H1 (cell line): ENCODE measurements at regions not wholly inside any gene's neighbourhood (a gene's known extent, or its start where the extent isn't known, plus 50 kb on each side); places are given as distances from the start of the nearest gene placed in this dataset.

Source experiments
- CREB1 ChIP-seq: IDR thresholded peaks from 2 replicates; pipeline ENCODE4 v1.6.1; 2012; ENCODE audit warnings: inconsistent platforms
- EP300 ChIP-seq, 2 experiments: IDR thresholded peaks; 1 replicate in 1 of 2; 2 replicates in 1 of 2; pipeline ENCODE4 v1.6.1; 2011 to 2012; ENCODE audit warnings: low read depth in 2 of 2, low read length in 2 of 2, mild to moderate bottlenecking in 2 of 2, borderline replicate concordance in 1 of 2, inconsistent platforms in 1 of 2, moderate library complexity in 1 of 2
- EZH2 ChIP-seq: fragments of 200-600 bp; sonication (generic); IDR thresholded peaks from 2 replicates; pipeline ENCODE4 v1.7.1; 2012; ENCODE audit warnings: low read depth, mild to moderate bottlenecking, moderate library complexity, low read length, inconsistent platforms; ENCODE audit not compliant: severe bottlenecking
- POLR2A ChIP-seq, 2 experiments: IDR thresholded peaks; 1 replicate in 1 of 2; 2 replicates in 1 of 2; pipeline ENCODE4 v1.6.1; 2011; ENCODE audit warnings: low read depth in 2 of 2, low read length in 2 of 2, mild to moderate bottlenecking in 2 of 2; ENCODE audit errors: control extremely low read depth in 1 of 2
- POLR2AphosphoS5 ChIP-seq: IDR thresholded peaks from 2 replicates; pipeline ENCODE4 v1.6.1; 2011; ENCODE audit warnings: low read depth, low read length
- RAD21 ChIP-seq, 2 experiments: IDR thresholded peaks in 1 of 2; conservative IDR thresholded peaks in 1 of 2; 2 replicates each; pipeline ENCODE4 v1.6.1; 2011; ENCODE audit warnings: low read depth in 2 of 2, low read length in 2 of 2, improper control_type of control experiment in 1 of 2, inconsistent platforms in 1 of 2, mild to moderate bottlenecking in 1 of 2, moderate library complexity in 1 of 2
- SIN3A ChIP-seq, 2 experiments: IDR thresholded peaks in 1 of 2; conservative IDR thresholded peaks in 1 of 2; 2 replicates each; pipeline ENCODE4 v1.6.1; 2011 to 2012; ENCODE audit warnings: low read length in 2 of 2, improper control_type of control experiment in 1 of 2, low read depth in 1 of 2, mild to moderate bottlenecking in 1 of 2
- SP1 ChIP-seq: IDR thresholded peaks from 2 replicates; pipeline ENCODE4 v1.6.1; 2011; ENCODE audit warnings: low read depth, low read length
- SP2 ChIP-seq: IDR thresholded peaks from 2 replicates; pipeline ENCODE4 v1.6.1; 2012; ENCODE audit warnings: mild to moderate bottlenecking, low read length, inconsistent platforms
- SRF ChIP-seq: IDR thresholded peaks from 2 replicates; pipeline ENCODE4 v1.6.1; 2011; ENCODE audit warnings: mild to moderate bottlenecking, low read depth, low read length, moderate library complexity
- YY1 ChIP-seq: IDR thresholded peaks from 2 replicates; pipeline ENCODE4 v1.6.1; 2011; ENCODE audit warnings: low read depth, mild to moderate bottlenecking, low read length
- TF ChIP-seq, protein P1 (sequence below), 3 experiments: IDR thresholded peaks; 1 replicate in 2 of 3; 2 replicates in 1 of 3; pipeline versions ENCODE4 v1.5.1 to v1.6.1; 2011; ENCODE audit warnings: low read length in 3 of 3, mild to moderate bottlenecking in 3 of 3, inconsistent platforms in 2 of 3, low read depth in 1 of 3, moderate library complexity in 1 of 3; ENCODE audit not compliant: insufficient read depth in 1 of 3; ENCODE audit errors: control extremely low read depth in 1 of 3

GRCh38 chr5:68548959-68549676 is 333.6 kb downstream of the PIK3R1 start:
- TF ChIP-seq, protein P1, sequence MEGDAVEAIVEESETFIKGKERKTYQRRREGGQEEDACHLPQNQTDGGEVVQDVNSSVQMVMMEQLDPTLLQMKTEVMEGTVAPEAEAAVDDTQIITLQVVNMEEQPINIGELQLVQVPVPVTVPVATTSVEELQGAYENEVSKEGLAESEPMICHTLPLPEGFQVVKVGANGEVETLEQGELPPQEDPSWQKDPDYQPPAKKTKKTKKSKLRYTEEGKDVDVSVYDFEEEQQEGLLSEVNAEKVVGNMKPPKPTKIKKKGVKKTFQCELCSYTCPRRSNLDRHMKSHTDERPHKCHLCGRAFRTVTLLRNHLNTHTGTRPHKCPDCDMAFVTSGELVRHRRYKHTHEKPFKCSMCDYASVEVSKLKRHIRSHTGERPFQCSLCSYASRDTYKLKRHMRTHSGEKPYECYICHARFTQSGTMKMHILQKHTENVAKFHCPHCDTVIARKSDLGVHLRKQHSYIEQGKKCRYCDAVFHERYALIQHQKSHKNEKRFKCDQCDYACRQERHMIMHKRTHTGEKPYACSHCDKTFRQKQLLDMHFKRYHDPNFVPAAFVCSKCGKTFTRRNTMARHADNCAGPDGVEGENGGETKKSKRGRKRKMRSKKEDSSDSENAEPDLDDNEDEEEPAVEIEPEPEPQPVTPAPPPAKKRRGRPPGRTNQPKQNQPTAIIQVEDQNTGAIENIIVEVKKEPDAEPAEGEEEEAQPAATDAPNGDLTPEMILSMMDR (IDR thresholded peaks at IDR 0.05; ENCODE audit: control extremely low read depth in 1 of 3, insufficient read depth in 1 of 3, low read depth in 1 of 3, low read length in 3 of 3) = no peak
- TF ChIP-seq RAD21 (IDR thresholded peaks at IDR 0.05 in 1 of 2, conservative IDR thresholded peaks at IDR 0.05 in 1 of 2; ENCODE audit: low read depth in 2 of 2, low read length in 2 of 2) (no peak), SIN3A (conservative IDR thresholded peaks at IDR 0.05 in 1 of 2, IDR thresholded peaks at IDR 0.05 in 1 of 2; ENCODE audit: low read depth in 1 of 2, low read length in 2 of 2) (no peak), POLR2AphosphoS5 (no peak), SP1 (no peak), SRF (no peak), POLR2A (IDR thresholded peaks at IDR 0.05; ENCODE audit: control extremely low read depth in 1 of 2, low read depth in 2 of 2, low read length in 2 of 2) (no peak), EZH2 (no peak), SP2 (no peak), YY1 (no peak), CREB1 (no peak), EP300 (IDR thresholded peaks at IDR 0.05; ENCODE audit: borderline replicate concordance in 1 of 2, low read depth in 2 of 2, low read length in 2 of 2) (no peak)
